ENCODE measurements at regions not wholly inside any gene's neighbourhood (a gene's known extent, or its start where the extent isn't known, plus 50 kb on each side); places are given as distances from the start of the nearest gene placed in this dataset.

DNA sequence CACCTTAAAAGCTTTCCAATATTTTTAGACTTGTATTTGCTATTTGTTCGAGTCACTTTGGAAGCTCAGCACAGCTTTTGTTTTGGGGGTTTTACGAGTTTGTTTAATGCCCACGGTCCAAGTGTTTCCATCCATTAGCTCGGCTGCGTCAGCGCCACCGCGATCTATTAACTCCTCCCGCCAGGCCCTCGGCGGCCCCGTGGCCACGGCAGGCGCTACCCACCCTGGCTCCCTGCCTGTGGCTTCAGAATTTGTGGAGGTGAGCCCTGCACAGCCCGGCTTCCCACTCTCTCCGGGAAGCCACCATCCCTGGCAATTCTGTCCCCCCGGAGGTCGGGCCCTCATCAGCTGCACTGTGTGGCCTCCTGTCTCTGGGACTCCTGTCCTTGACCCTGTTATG lies 648.5 kb downstream of the BRD1 start:
- TF ChIP-seq, protein P1, sequence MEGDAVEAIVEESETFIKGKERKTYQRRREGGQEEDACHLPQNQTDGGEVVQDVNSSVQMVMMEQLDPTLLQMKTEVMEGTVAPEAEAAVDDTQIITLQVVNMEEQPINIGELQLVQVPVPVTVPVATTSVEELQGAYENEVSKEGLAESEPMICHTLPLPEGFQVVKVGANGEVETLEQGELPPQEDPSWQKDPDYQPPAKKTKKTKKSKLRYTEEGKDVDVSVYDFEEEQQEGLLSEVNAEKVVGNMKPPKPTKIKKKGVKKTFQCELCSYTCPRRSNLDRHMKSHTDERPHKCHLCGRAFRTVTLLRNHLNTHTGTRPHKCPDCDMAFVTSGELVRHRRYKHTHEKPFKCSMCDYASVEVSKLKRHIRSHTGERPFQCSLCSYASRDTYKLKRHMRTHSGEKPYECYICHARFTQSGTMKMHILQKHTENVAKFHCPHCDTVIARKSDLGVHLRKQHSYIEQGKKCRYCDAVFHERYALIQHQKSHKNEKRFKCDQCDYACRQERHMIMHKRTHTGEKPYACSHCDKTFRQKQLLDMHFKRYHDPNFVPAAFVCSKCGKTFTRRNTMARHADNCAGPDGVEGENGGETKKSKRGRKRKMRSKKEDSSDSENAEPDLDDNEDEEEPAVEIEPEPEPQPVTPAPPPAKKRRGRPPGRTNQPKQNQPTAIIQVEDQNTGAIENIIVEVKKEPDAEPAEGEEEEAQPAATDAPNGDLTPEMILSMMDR (IDR thresholded peaks at IDR 0.05): no peak
- TF ChIP-seq POLR2AphosphoS5 (IDR thresholded peaks at IDR 0.05; ENCODE audit: low read depth, low read length) (no peak), REST (IDR thresholded peaks at IDR 0.05; ENCODE audit: insufficient read depth in 1 of 2, low read depth in 2 of 2, low read length in 1 of 2) (no peak)

Data from Panc1 (cell line).